Progenitor cell of endocrine pancreas (in vitro differentiated cells): ENCODE measurements at regions not wholly inside any gene's neighbourhood (a gene's known extent, or its start where the extent isn't known, plus 50 kb on each side); places are given as distances from the start of the nearest gene placed in this dataset.
A peak's percentile ranks its signal among the peaks of the same experiment; 100 is the strongest.

ENCODE experiments used
- DNase-seq: peaks from one replicate; pipeline ENCODE4 v3.0.0; 2021; ENCODE audit warnings: low spot score; ENCODE audit not compliant: unreplicated experiment
- H3K27ac Mint-ChIP-seq: 2 replicates; pipeline ENCODE4 v1.8.0; 2021; ENCODE audit warnings: mild to moderate bottlenecking, moderate library complexity, mixed read lengths
- H3K27me3 Mint-ChIP-seq: 2 replicates; pipeline ENCODE4 v1.8.0; 2021; ENCODE audit warnings: mixed read lengths
- H3K36me3 Mint-ChIP-seq: 2 replicates; pipeline ENCODE4 v1.8.0; 2022; ENCODE audit warnings: mixed read lengths; ENCODE audit not compliant: insufficient read depth
- H3K4me1 Mint-ChIP-seq: 2 replicates; pipeline ENCODE4 v1.8.0; 2021; ENCODE audit warnings: low read depth, mixed read lengths
- H3K4me3 Mint-ChIP-seq: 2 replicates; pipeline ENCODE4 v1.8.0; 2021; ENCODE audit warnings: low read depth, mild to moderate bottlenecking, moderate library complexity, mixed read lengths
- H3K9me3 Mint-ChIP-seq: 2 replicates; pipeline ENCODE4 v1.8.0; 2021; ENCODE audit warnings: low read depth, mixed read lengths
- TF ChIP-seq, protein P1 (sequence below): fragments of 200-600 bp; sonication (generic); IDR thresholded peaks from one replicate; pipeline ENCODE4 v1.5.0; 2021; ENCODE audit warnings: antibody characterized with exemption, mild to moderate bottlenecking; ENCODE audit not compliant: unreplicated experiment

DNA sequence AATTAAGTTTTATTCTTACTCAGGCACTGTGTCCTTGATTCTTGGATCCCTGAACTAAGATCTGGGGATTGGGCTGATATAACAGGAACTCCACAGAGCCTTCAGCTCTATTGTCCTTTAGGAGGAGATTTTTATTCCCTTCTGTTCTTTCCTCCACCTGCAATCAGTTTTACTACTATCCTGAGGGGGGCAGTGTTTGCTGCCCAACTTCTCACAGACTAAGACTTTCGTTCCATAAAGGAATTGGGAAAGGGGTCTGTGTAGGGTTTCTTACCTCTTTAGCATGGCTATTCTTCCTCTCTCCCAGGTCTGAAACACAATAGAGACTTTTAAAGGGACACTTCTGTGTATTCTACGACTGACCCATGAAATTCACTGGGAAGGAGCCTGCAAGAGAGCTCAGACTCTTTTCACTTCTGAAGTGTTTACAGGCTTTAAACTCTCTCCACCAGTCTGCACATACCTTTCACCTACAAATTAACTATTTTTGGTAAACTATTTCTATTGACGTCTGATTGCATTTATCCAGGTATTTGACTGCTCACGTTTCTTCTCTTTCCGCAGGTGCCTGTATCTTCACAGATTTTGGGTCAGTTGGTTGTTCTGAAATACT is 103.3 kb upstream of the DEPDC1 start:
- Mint-ChIP-seq H3K36me3 (no peaks in the 10 kb centered on the region), H3K4me1 (no peaks in the 10 kb centered on the region), H3K9me3 (peaks cover 7% of the 10 kb centered on the region), H3K27me3 (no peaks in the 10 kb centered on the region), H3K27ac (no peak overlapping the region), H3K4me3 (no peak overlapping the region)
- DNase-seq, result no peak
- TF ChIP-seq, protein P1, sequence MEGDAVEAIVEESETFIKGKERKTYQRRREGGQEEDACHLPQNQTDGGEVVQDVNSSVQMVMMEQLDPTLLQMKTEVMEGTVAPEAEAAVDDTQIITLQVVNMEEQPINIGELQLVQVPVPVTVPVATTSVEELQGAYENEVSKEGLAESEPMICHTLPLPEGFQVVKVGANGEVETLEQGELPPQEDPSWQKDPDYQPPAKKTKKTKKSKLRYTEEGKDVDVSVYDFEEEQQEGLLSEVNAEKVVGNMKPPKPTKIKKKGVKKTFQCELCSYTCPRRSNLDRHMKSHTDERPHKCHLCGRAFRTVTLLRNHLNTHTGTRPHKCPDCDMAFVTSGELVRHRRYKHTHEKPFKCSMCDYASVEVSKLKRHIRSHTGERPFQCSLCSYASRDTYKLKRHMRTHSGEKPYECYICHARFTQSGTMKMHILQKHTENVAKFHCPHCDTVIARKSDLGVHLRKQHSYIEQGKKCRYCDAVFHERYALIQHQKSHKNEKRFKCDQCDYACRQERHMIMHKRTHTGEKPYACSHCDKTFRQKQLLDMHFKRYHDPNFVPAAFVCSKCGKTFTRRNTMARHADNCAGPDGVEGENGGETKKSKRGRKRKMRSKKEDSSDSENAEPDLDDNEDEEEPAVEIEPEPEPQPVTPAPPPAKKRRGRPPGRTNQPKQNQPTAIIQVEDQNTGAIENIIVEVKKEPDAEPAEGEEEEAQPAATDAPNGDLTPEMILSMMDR, result peak; percentile 35

DNA sequence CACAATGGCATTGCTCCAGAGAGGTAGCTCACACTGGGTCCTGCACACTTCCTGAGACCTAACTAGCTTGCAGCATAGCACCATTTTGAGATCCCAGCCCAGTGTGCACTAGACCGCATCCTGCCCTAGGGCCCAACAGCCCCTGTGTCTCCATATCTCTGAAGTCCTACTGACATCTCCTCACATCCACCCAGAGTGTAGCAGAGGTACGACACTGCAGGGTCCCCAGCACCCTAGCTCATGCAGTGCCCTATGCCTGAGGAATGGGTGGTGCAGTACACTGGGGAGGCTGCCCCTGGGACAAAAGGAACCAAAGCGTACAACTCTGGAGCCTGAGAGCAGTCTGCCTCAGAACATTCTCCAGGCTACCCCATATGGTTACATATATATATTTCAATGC is 111.4 kb upstream of the DEPDC1 start:
- no peak for DNase-seq
- Mint-ChIP-seq H3K36me3 (no peaks in the 10 kb centered on the region), H3K27me3 (no peaks in the 10 kb centered on the region), H3K9me3 (peaks cover 9% of the 10 kb centered on the region), H3K4me1 (no peaks in the 10 kb centered on the region), H3K4me3 (no peak overlapping the region), H3K27ac (no peak overlapping the region)
- TF ChIP-seq, protein P1, result no peak

DNA sequence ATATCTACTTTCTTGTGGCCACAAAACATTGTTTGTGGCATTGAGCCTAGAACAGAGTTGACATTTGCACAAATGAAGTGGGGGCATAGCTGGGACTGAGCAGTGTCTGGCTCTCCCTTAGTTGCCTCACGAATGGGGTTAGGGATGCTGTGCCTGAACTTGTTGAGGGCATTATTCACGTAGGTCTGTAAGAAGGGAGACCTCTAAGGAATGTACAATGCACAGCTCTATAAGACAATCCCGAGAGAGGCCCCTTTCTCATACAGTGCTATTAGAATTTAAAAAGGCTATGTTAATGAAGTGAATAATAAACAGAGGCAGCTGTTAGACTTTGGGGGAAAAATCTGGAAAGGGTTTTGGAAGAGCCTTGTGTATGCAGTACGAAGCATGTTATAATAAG is 118.4 kb upstream of the DEPDC1 start:
- Mint-ChIP-seq H3K4me1 (no peaks in the 10 kb centered on the region), H3K4me3 (no peak overlapping the region), H3K36me3 (no peaks in the 10 kb centered on the region), H3K9me3 (peaks cover 20% of the 10 kb centered on the region), H3K27me3 (no peaks in the 10 kb centered on the region), H3K27ac (no peak overlapping the region)
- DNase-seq, result no peak
- TF ChIP-seq, protein P1, result no peak

DNA sequence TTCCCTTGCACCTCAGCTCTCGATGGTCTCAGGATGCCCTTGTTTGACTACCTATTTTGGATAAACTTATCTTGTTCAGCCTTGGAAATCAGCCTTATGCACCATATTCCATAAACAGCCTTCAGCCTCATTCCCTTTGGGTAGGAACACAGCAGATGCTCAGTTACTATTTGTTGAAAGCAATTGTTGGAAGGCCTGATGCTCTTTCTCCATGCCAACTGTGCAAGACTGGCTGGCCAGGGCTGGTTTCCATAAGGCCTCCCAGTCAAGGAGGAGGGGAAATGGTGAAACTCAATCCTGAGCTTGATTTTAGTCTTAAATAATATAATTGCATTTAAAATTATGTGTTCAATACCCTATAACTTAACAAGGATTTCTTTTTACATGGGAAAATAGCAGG is 121.1 kb upstream of the DEPDC1 start:
- Mint-ChIP-seq H3K27ac (no peak overlapping the region), H3K36me3 (peaks cover 3% of the 10 kb centered on the region), H3K9me3 (peaks cover 23% of the 10 kb centered on the region), H3K27me3 (no peaks in the 10 kb centered on the region), H3K4me1 (no peaks in the 10 kb centered on the region), H3K4me3 (no peak overlapping the region)
- DNase-seq, result no peak
- TF ChIP-seq, protein P1, result no peak

DNA sequence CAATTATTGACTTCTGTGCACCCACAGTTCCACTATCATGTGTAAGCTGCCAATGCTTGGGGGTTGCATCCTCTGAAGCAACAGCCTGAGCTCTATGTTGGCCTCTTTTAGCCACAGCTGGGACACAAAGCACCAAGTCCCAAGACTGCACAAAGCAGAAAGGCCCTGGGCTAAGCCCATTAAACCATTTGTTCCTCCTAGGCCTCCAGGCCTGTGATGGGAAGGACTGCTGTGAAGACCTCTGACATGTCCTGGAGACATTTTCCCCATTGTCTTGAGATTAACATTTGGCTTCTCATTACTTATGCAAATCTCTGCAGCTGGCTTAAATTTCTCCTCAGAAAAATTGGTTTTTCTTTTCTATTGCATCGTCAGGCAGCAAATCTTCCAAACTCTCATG is 123.7 kb upstream of the DEPDC1 start:
- Mint-ChIP-seq H3K27me3 (no peaks in the 10 kb centered on the region), H3K36me3 (peaks cover 3% of the 10 kb centered on the region), H3K9me3 (peaks cover 23% of the 10 kb centered on the region), H3K4me1 (no peaks in the 10 kb centered on the region), H3K4me3 (no peak overlapping the region), H3K27ac (no peak overlapping the region)
- TF ChIP-seq, protein P1, result no peak
- no peak for DNase-seq
